ENCODE measurements at regions not wholly inside any gene's neighbourhood (a gene's known extent, or its start where the extent isn't known, plus 50 kb on each side); places are given as distances from the start of the nearest gene placed in this dataset.

GRCh38 chr20:12391099-12391498 lies 473.4 kb downstream of the BTBD3 start:
- TF ChIP-seq ZFP3 (CRISPR knock-in tag; IDR thresholded peaks at IDR 0.05) (no peak), ESRRG (CRISPR knock-in tag; IDR thresholded peaks at IDR 0.05) (no peak), CSDC2 (CRISPR knock-in tag; IDR thresholded peaks at IDR 0.05) (no peak), ISL1 (CRISPR knock-in tag; IDR thresholded peaks at IDR 0.05) (no peak), OSR1 (CRISPR knock-in tag; IDR thresholded peaks at IDR 0.05) (no peak), CSRNP3 (CRISPR knock-in tag; IDR thresholded peaks at IDR 0.05) (no peak)
- no peak for ATAC-seq

GRCh38 chr20:12394786-12395185 lies 477.1 kb downstream of the BTBD3 start:
- no peak for TF ChIP-seq PATZ1 (CRISPR knock-in tag; IDR thresholded peaks at IDR 0.05; ENCODE audit: borderline replicate concordance)
- TF ChIP-seq GLIS3 (CRISPR knock-in tag; IDR thresholded peaks at IDR 0.05), result no peak
- no peak for TF ChIP-seq PPARA (CRISPR knock-in tag; IDR thresholded peaks at IDR 0.05; ENCODE audit: borderline replicate concordance)
- TF ChIP-seq RARB (CRISPR knock-in tag; IDR thresholded peaks at IDR 0.05), result no peak
- TF ChIP-seq TCF4 (CRISPR knock-in tag; IDR thresholded peaks at IDR 0.05; ENCODE audit: borderline replicate concordance), result no peak
- TF ChIP-seq CSDC2 (CRISPR knock-in tag; IDR thresholded peaks at IDR 0.05), result no peak
- TF ChIP-seq CREB5 (CRISPR knock-in tag; IDR thresholded peaks at IDR 0.05; ENCODE audit: low read depth), result no peak
- TF ChIP-seq TSHZ2 (CRISPR knock-in tag; IDR thresholded peaks at IDR 0.05), result no peak
- TF ChIP-seq ZFP30 (CRISPR knock-in tag; IDR thresholded peaks at IDR 0.05), result no peak
- no peak for TF ChIP-seq CSRNP3 (CRISPR knock-in tag; IDR thresholded peaks at IDR 0.05)
- no peak for TF ChIP-seq ZNF70 (CRISPR knock-in tag; IDR thresholded peaks at IDR 0.05)
- no peak for TF ChIP-seq ZNF565 (CRISPR knock-in tag; conservative IDR thresholded peaks at IDR 0.05; ENCODE audit: low read depth)
- no peak for TF ChIP-seq OSR1 (CRISPR knock-in tag; IDR thresholded peaks at IDR 0.05)
- no peak for TF ChIP-seq BACH2 (CRISPR knock-in tag; IDR thresholded peaks at IDR 0.05; ENCODE audit: borderline replicate concordance)
- TF ChIP-seq ZC3H10 (CRISPR knock-in tag; IDR thresholded peaks at IDR 0.05), result no peak
- no peak for TF ChIP-seq SNAI2 (CRISPR knock-in tag; IDR thresholded peaks at IDR 0.05)
- no peak for TF ChIP-seq ESRRG (CRISPR knock-in tag; IDR thresholded peaks at IDR 0.05)
- no peak for TF ChIP-seq ZFP3 (CRISPR knock-in tag; IDR thresholded peaks at IDR 0.05)
- TF ChIP-seq POU6F1 (CRISPR knock-in tag; IDR thresholded peaks at IDR 0.05; ENCODE audit: borderline replicate concordance, low read depth), result no peak
- no peak for ATAC-seq

GRCh38 chr20:12395353-12395752 lies 477.7 kb downstream of the BTBD3 start:
- TF ChIP-seq SNAI2 (CRISPR knock-in tag; IDR thresholded peaks at IDR 0.05) (no peak), TCF4 (CRISPR knock-in tag; IDR thresholded peaks at IDR 0.05; ENCODE audit: borderline replicate concordance) (no peak), ZNF565 (CRISPR knock-in tag; conservative IDR thresholded peaks at IDR 0.05; ENCODE audit: low read depth) (no peak), TOX (CRISPR knock-in tag; IDR thresholded peaks at IDR 0.05; ENCODE audit: borderline replicate concordance) (no peak), GLIS3 (CRISPR knock-in tag; IDR thresholded peaks at IDR 0.05) (no peak), PPARA (CRISPR knock-in tag; IDR thresholded peaks at IDR 0.05; ENCODE audit: borderline replicate concordance) (no peak), ISL1 (CRISPR knock-in tag; IDR thresholded peaks at IDR 0.05) (no peak), ESRRG (CRISPR knock-in tag; IDR thresholded peaks at IDR 0.05) (no peak), CREB5 (CRISPR knock-in tag; IDR thresholded peaks at IDR 0.05; ENCODE audit: low read depth) (no peak), CSDC2 (CRISPR knock-in tag; IDR thresholded peaks at IDR 0.05) (no peak), CSRNP3 (CRISPR knock-in tag; IDR thresholded peaks at IDR 0.05) (no peak)
- ATAC-seq, result no peak
